Loucy (cell line): ENCODE measurements at regions not wholly inside any gene's neighbourhood (a gene's known extent, or its start where the extent isn't known, plus 50 kb on each side); places are given as distances from the start of the nearest gene placed in this dataset.

Experiments
- EZH2phosphoT487 ChIP-seq: fragments of 200-600 bp; IDR thresholded peaks from 2 replicates; pipeline ENCODE4 v1.6.1; 2018; ENCODE audit warnings: antibody characterized with exemption, mild to moderate bottlenecking, moderate library complexity, borderline replicate concordance
- TF ChIP-seq, protein P1 (sequence below): fragments of 200-600 bp; sonication (generic); conservative IDR thresholded peaks from 2 replicates; pipeline ENCODE4 v1.5.1; 2014; ENCODE audit warnings: mild to moderate bottlenecking, antibody characterized with exemption, low read length

DNA sequence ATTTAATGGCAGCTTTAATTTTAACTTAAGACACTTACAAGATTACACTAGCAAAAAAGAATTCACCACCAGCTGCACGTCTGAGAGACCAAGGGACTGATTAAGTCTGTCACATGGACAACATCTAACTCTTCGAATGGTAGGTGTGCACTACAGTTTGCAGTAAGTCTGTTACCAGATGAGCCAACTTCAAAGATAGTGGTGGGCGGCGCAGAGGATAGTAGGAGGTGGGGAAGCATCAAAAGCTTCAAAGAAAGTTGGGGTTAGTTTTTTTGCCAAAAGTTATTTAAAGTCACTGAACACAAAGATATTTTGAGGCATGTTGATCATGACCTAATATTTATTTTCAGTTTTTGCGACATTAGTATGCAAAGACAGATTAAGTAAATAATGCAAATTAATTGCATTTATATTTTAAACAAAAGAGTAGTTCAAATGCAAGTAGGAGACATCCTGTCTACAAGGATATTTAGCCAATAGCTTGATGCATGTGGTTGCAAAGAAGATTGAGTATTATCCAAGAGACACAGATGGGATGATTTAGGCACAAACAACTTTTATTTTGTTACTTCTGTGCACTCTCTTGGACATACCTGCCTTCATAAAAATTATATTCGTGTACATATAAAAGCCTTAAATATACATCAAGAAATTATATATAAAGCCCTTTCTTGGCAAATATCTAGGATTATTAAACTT lies 327.7 kb downstream of the BMP4 start:
- TF ChIP-seq, protein P1, sequence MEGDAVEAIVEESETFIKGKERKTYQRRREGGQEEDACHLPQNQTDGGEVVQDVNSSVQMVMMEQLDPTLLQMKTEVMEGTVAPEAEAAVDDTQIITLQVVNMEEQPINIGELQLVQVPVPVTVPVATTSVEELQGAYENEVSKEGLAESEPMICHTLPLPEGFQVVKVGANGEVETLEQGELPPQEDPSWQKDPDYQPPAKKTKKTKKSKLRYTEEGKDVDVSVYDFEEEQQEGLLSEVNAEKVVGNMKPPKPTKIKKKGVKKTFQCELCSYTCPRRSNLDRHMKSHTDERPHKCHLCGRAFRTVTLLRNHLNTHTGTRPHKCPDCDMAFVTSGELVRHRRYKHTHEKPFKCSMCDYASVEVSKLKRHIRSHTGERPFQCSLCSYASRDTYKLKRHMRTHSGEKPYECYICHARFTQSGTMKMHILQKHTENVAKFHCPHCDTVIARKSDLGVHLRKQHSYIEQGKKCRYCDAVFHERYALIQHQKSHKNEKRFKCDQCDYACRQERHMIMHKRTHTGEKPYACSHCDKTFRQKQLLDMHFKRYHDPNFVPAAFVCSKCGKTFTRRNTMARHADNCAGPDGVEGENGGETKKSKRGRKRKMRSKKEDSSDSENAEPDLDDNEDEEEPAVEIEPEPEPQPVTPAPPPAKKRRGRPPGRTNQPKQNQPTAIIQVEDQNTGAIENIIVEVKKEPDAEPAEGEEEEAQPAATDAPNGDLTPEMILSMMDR: no peak
- TF ChIP-seq EZH2phosphoT487: no peak
